ENCODE measurements at regions not wholly inside any gene's neighbourhood (a gene's known extent, or its start where the extent isn't known, plus 50 kb on each side); places are given as distances from the start of the nearest gene placed in this dataset.

GRCh38 chr10:29407280-29407858 lies 118.5 kb downstream of the LYZL1 start:
- Mint-ChIP-seq H3K36me3 (peaks cover 5% of the 10 kb centered on the region), H3K27me3 (no peaks in the 10 kb centered on the region), H3K4me1 (ENCODE audit: low read depth) (peaks cover 24% of the 10 kb centered on the region), H3K27ac (no peak overlapping the region), H3K4me3 (no peak overlapping the region), H3K9me3 (peaks cover 3% of the 10 kb centered on the region)
- no peak for DNase-seq
- intact Hi-C loops (cut with micrococcal nuclease) = no loop called here
- ChIA-PET POLR2A (interaction anchor here (0.6 kb wide), 2 partner anchors 55 to 110 kb away, joined by 3 read pairs; no protein-coding TSS in a partner anchor), CTCF (interaction anchor here (1.2 to 2.7 kb wide), 6 partner anchors 12 to 41 kb away, joined by 4 to 15 read pairs (median 7); no protein-coding TSS in a partner anchor)
